ENCODE measurements at regions not wholly inside any gene's neighbourhood (a gene's known extent, or its start where the extent isn't known, plus 50 kb on each side); places are given as distances from the start of the nearest gene placed in this dataset.

DNA sequence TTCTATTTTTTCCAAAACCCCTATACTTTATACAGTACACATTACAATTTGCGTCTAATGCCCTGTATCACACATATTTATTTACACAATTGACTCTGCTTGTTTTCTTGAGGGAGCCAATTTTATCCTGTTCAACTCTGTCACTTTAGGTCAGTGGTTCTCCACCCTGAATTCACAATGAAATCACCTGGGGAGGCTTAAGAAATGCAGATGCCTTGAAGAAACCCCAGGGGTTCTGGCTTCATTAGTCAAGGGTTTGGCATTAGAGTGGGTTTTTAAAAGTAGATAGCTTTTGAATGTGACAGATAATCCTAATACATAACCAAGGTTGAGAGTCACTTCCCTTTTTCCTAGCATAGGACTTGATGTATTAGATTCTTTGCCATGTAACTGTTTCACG is 398.6 kb upstream of the ERCC4 start:
- TF ChIP-seq, protein P1, sequence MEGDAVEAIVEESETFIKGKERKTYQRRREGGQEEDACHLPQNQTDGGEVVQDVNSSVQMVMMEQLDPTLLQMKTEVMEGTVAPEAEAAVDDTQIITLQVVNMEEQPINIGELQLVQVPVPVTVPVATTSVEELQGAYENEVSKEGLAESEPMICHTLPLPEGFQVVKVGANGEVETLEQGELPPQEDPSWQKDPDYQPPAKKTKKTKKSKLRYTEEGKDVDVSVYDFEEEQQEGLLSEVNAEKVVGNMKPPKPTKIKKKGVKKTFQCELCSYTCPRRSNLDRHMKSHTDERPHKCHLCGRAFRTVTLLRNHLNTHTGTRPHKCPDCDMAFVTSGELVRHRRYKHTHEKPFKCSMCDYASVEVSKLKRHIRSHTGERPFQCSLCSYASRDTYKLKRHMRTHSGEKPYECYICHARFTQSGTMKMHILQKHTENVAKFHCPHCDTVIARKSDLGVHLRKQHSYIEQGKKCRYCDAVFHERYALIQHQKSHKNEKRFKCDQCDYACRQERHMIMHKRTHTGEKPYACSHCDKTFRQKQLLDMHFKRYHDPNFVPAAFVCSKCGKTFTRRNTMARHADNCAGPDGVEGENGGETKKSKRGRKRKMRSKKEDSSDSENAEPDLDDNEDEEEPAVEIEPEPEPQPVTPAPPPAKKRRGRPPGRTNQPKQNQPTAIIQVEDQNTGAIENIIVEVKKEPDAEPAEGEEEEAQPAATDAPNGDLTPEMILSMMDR (IDR thresholded peaks at IDR 0.05; ENCODE audit: poor library complexity), result no peak
- TF ChIP-seq EZH2 (IDR thresholded peaks at IDR 0.05; ENCODE audit: borderline replicate concordance), result no peak

Data from hepatocyte (in vitro differentiated cells).